HG03571 (cell line): ENCODE measurements at regions not wholly inside any gene's neighbourhood (a gene's known extent, or its start where the extent isn't known, plus 50 kb on each side); places are given as distances from the start of the nearest gene placed in this dataset.

Experiments used
- ATAC-seq: cut with Tn5 transposase; IDR thresholded peaks from one replicate; pipeline ENCODE4 v1.9.1; 2021; ENCODE audit not compliant: unreplicated experiment

DNA sequence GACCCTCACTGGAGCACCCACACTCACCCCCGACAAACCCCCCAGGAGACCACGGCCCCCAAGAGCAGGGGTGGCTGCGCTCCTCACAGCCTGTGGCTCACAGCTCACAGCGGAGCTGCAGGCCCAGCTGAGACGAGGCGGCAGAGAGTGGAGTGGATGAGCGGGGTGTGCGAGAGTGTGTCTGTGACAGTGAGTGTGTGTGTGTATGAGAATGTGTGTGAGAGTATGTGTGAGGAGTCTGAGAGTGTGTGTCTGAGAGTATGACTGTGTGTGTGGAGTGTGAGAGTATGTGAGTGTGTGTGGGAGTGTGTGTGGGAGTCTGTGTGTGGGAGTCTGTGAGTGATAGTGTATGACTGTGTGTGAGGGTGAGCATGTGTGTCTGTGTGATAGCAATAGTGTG is 55.3 kb upstream of the ID2 start:
- ATAC-seq = no peak

GRCh38 chr2:8627019-8627691 is 54.7 kb upstream of the ID2 start:
- ATAC-seq = no peak

GRCh38 chr2:8627692-8628085 is 54.2 kb upstream of the ID2 start:
- no peak for ATAC-seq

- ATAC-seq = peak; percentile 12
Observed at GRCh38 chr2:8628179-8628865, 53.5 kb upstream of the ID2 start.

DNA sequence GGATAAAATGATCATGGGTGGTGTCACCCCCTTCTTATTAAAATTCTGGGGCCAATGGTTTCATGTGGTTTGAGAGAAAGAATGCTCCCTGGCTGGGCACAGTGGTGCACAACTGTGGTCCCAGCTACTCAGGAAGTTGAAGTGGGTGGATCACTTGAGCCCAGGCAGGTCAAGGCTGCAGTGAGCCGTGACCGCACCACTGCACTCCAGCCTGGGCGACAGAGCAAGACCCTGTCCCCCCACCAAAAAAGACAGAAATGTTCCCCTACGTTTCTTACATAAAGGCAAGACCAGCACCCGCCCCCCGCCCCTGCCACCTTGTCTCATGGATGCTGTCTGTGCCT is 53.0 kb upstream of the ID2 start:
- ATAC-seq = peak; percentile 78

- no peak for ATAC-seq
Observed at GRCh38 chr2:8629402-8629801, 52.5 kb upstream of the ID2 start.

DNA sequence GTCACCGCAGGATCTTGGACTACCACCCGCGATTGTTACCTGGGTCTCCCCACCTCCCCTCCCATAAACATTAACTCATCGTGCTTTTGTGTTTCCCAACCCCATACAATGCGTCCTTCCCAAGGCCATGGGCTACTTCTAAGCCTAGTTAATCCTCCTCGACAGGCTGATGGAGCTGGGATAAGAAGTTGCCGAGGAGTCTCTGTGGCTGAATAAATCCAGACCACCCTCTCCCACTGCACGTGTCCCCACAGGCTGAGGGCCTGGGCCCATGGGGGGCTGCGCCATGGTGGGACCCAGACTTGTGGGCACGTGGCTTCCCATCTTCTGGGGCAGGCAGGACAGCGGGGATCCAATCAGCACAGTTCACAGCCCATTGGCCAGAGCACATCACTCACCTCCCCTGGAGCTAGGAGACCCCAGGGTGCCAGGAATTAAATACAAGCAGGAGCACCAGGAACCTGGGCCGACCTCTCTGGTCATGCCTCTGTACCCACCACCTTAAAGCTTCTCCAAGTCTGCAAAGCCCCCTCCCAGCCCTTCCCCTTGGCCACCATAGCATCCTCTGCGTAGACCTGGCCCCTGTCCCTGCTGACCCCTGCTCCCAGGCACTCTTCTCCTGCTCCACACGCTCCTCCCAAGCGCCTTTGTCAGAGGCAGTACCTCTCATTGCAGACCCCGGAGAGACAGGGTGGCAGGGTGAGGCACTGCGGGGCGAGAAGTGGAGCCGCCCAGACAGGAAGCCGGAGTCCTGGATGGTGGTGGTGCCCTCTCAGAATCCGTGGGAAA is 51.0 kb upstream of the ID2 start:
- ATAC-seq = no peak

DNA sequence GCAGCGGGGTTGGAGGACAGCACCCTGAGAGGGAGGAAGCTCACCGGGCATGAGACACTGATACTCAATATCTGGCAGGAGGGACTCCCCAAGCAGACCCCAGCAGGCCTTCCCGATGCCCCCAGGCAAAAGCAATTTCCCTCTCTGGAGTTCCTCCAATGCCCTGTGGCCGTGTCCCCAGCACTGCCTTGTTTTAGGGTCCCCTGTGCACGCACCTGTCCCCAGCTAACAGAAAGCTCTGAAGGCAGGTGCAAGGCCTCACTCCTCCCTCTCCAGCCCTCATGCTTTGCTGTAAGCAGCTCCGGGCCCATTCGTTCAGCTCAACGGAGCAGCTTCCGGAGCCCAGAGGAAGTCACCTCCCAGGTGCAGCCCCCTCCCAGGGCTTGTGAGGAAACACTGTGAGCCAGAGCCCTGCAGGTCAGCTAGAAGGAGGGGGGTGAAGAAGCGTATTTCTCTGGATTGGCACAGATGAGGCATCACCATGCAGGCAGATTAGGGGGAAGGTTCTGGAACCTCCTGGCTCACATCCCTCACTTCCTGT is 50.3 kb upstream of the ID2 start:
- no peak for ATAC-seq
